GM21381 (cell line): ENCODE measurements at regions not wholly inside any gene's neighbourhood (a gene's known extent, or its start where the extent isn't known, plus 50 kb on each side); places are given as distances from the start of the nearest gene placed in this dataset.

Experiments used
- ATAC-seq: cut with Tn5 transposase; IDR thresholded peaks from one replicate; pipeline ENCODE4 v1.9.1; 2021; ENCODE audit warnings: mild to moderate bottlenecking, moderate library complexity; ENCODE audit not compliant: unreplicated experiment

GRCh38 chr4:151998723-151999122 lies 237.9 kb upstream of the GATB start:
- ATAC-seq = no peak

- ATAC-seq = no peak
These were observed 236.7 kb upstream of the GATB start for GRCh38 chr4:151997461-151997860.

- ATAC-seq = no peak
These were observed 233.6 kb upstream of the GATB start for GRCh38 chr4:151994429-151994828.

DNA sequence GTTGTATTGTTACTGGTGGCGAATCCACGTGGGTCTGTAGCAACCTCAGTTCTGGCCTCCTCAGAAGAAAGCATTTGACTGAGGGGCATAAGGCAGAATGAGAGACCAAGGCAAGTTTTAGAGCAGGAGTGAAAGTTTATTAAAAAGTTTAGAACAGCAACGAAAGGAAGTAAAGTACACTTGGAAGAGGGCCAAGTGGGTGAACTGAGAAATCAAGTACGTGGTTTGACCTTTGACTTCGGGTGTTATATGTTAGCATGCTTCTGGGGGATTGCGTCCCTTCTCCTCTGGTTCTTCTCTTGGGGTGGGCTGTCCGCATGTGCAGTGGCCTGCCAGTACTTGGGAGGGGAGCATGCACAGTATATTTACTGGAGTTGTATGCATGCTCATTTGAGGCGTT lies 232.7 kb upstream of the GATB start:
- ATAC-seq = no peak

DNA sequence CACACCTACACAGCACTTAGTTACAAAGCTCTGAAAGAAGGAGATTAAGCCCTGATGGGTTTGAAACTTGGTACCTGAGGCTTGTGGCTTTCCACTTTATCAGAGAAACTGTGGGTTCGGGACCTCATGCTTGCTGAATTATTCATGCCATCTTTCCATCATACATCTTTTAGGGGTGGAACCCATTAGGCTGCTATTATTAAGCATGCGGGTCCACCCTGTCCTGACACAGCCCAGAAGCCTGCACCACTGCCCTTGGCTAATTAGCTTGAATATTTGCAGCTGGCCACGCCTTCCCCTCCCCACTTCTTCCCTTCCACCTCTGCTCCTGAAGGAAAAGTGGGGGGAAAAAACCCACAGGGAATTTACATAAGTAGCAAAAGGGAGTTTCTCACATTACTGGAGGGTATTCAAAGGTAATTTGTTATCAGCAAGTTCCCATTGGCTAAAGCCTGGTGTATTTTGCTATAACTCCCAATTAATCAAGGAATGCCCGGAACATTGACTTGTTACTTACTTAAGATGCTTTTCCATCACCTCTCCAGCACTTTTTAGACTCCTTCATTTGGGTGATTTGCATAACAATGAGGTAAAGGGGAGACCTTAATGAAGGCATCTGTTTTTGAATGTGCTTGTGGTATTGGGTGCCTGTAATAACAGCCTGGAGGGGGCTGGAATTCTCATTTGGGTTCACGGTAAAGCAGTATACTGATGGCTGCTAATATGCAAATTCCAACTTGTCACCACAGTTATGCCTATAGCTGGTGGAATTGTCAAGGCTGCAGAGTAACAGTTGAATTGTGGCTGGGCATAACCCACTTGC lies 231.7 kb upstream of the GATB start:
- ATAC-seq = no peak

GRCh38 chr4:151991884-151992167 lies 231.0 kb upstream of the GATB start:
- no peak for ATAC-seq

DNA sequence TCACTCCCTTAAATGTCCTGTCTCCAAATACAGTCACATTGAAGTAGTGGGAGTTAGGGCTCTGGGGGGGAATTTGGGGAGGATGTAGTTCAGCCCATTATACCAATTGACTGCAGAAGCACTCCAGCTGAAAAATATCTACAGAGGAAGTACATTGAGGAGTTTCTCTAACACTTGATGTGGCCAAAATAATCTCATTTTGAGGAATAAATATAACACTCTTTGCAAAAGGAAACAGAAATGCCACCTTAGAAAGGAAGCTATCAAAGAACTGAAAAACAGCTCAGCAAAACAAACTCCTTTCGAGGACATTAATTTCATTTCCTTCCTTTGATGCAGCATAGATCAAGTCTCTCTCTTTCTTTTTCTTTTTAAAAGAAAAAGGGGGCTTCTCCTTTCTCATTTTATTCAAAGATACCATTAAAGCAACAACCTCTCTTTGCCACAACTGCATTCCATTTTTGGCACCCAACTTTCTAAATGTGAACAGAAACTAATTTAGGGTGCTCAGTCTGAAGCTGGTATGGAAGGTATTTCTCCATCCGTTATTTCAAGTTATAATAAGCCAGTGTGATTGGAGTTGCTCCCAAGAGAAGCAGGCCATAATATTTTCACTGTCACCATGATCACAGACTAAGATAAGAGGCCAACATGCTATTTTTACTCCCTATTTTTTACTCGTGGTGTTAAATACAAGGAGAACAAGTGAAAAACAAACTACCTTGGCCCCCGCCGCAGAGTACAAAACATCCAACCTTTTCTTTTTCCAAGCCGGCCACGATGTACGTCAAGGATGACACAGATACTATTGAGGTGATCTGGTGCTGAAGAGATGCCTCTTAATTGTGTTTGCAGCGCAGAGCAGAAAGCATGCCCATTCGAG lies 230.4 kb upstream of the GATB start:
- ATAC-seq = no peak

DNA sequence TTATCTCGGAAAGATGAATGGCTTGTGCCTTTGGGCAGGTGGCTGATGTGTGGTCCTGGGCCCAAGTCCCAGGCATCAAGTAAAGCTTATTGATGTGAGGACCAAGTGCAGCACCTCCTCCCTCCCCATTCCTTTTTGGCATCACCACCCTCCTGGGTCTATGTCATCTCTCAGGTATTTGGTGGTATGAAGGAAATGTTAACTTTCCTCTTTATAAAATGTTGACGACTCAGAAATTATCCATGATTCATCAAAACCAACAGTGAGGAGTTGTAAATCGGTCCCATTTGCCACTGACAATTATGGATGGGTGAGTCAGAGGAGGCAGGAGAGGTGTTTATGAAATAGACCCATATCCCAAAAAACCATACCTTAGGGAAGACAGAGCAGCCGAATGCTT lies 229.4 kb upstream of the GATB start:
- no peak for ATAC-seq

- no peak for ATAC-seq
These were observed 227.8 kb upstream of the GATB start for GRCh38 chr4:151988591-151988990.

DNA sequence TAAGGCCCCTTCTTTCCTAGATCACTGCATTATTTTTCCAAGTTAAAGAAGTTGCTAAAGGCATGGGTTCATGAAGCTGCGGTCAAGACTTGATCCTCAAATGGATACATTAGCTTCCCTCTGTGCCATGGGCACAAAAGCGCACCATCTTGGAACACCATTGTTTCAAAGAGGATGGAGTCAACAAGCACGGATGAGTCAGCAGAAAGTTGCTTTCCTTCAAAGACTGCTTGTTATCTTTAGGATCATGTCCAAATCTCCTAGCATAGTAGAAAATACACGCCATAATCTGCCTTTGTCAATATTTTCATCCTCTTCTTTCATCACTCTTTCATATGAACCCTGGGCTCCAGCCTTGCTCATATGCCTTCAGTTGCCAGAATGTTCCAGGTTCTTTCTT lies 226.8 kb upstream of the GATB start:
- ATAC-seq = no peak

DNA sequence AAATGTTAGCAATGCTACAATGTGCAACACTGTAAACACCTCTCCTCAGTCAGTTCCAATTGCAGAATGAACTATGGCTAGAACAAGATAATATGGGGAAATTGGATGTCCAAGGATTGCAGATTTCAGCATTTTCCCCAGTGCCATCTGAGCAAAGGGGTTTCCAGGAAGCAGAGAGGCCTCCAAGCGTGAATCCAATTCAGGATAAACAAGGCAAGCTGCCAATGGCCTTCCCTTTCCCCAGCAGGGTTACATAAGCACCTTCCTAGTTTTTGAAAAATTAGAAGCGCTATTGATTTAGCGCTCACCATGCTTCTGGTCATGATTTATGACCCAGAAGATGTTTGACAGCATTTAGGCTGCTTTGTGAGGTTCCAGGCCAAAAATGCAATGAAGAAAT lies 223.0 kb upstream of the GATB start:
- no peak for ATAC-seq

GRCh38 chr4:151979819-151980218 lies 219.0 kb upstream of the GATB start:
- ATAC-seq = no peak

DNA sequence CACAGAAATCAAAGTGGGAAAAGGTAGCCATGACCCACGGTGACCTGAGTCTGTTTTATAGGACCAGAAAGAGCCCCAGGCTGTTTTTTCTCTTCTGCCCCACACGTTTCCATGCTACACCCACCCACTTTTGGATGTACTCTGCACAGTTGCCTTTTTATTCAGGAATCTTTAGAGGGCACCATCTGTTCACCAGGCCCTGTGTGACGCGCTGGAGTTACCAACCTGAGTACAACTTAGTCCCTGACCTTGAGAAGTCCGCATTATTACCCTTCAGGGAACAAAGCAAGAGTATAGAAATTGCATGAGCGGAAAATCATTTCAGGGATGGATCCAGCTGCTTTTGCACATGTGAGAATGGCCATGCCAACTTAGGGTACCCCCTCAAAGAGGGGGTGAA lies 207.8 kb upstream of the GATB start:
- no peak for ATAC-seq

DNA sequence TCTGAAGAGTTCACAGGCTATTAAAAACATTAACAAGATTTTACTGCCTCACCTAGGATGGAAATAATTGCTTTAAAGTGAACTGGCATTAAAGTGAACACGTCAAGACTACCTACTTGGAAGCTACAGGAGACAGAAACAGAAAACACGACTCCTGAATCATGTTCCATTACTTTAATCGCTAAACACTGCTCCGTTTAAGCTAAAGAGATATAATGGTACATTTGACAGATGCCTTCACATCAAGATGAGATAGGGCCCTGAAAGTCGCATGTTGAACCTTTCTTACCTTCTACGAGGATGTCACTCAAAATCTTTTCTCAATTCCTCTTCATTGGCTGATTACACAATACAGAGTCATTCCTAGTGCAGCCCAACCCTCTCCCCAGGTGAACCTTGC lies 206.3 kb upstream of the GATB start:
- ATAC-seq = no peak

- ATAC-seq = no peak
These were observed 201.5 kb upstream of the GATB start for GRCh38 chr4:151962138-151962823.

GRCh38 chr4:151961456-151961855 lies 200.6 kb upstream of the GATB start:
- ATAC-seq = no peak

- no peak for ATAC-seq
These were observed 199.8 kb upstream of the GATB start for GRCh38 chr4:151960449-151961230.

DNA sequence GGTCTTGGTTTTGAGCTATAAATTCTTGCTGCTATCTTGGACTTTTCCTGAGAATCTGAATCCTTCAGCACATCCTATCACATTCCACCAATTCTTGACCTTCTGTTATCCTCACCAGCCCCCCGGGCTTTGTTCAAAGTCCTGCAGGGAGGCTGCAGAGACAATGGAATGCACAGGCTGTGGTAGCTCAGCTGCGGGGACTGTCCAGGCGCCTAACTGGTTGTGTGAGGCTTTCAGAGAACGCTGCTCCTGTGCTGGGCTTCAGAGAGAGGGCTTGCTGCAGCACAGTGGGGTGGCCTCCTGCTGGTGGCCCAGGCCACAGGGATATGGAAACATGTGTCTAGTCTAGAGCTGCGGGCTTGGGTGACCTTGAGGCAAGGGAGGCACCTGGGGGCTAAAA lies 196.3 kb upstream of the GATB start:
- no peak for ATAC-seq

GRCh38 chr4:151955721-151956380 lies 195.0 kb upstream of the GATB start:
- ATAC-seq = no peak

DNA sequence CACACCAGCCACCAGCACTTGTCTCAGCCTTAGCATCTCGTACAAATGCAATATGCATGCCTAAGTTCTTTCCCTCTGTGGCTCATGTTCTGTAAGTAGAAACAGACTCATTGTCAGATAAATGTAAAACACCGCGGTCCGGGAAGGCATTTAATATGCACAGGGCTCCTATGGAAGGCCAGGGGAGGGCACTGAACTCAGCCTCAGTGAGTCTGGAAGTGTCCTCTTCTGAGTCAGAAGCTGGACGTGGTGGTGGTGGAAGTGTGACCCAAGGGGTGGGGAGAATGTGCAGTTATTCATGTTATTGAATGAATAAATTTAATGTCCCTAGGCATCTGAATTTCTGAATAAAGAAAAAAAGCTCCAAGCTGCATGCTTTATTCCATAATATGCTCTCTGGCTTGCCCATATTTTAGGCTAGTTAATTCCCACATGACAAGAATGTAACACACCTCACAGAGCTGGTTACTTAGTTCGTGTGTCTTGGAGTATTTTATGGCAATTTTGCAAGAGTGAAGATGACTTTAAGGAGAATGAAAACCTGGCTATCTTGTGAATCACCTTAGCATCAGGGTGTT lies 193.1 kb upstream of the GATB start:
- ATAC-seq = no peak
